ENCODE measurements at regions not wholly inside any gene's neighbourhood (a gene's known extent, or its start where the extent isn't known, plus 50 kb on each side); places are given as distances from the start of the nearest gene placed in this dataset.

- H3K27me3 ChIP-seq, result peaks cover 8% of the 10 kb centered on the region
- H3K27ac ChIP-seq, result no peak overlapping the region
- H3K36me3 ChIP-seq (replicated peaks; ENCODE audit: insufficient read depth, low read depth), result no peaks in the 10 kb centered on the region
Measured at GRCh38 chr16:89038221-89038721, 55.4 kb upstream of the ACSF3 start.

DNA sequence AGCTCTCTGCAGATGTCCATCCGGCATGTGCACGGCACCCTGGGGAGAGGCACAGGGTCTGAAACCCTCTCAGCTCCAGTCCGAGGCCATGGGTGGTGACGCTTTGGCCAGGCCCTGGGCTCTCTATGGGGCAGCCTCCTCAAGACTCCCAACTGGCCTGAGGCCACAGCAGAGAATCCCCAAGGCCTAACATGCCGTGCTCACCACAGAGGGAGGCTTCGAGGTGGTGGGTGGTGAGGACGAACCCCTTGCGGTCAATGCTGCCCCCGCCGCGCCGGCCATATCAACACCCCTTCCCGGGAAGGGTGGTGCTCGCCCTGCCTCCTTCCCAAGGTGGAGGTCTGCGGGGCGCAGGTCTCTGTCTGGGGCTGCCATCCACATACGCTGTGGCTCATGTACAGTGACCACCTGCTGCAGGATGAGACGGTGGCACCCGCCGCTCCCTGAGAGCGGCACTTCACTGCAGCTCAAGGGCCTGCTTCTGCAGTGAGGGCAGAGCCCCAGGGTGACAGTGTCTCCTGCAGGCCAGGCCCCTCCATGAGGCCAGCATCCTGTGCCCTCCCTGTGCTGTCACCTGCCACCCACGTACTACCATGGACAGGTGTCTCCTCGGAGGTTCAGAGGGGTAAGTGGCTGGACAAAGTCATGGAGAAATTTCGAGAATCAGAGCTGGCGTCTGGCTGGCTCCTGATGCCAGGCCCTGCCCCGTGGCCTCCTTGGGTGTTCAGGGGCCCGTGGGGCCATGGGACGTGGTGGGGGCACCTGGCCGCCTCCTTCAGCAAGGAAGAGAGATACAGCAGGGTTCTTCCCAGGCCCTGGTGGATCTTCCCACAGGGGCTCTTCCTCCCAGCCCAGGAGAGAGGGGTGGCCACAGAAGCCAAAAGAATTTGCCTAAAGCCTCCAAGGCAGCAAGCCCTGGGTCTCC is 54.6 kb upstream of the ACSF3 start:
- Histone ChIP-seq H3K79me2 (no peaks in the 10 kb centered on the region), H3K36me3 (replicated peaks; ENCODE audit: insufficient read depth, low read depth) (no peaks in the 10 kb centered on the region), H4K20me1 (ENCODE audit: insufficient read depth, poor library complexity, severe bottlenecking) (no peaks in the 10 kb centered on the region), H3K9me2 (replicated peaks; ENCODE audit: insufficient read depth) (no peaks in the 10 kb centered on the region), H3K27me3 (peaks cover 8% of the 10 kb centered on the region), H3K4me1 (ENCODE audit: insufficient read depth) (no peaks in the 10 kb centered on the region), H3K4me2 (no peak overlapping the region), H2AFZ (no peak overlapping the region), H3K9me3 (ENCODE audit: low read depth) (no peaks in the 10 kb centered on the region), H3K27ac (no peak overlapping the region), H3K4me3 (no peak overlapping the region)
- whole genome bisulfite sequencing (ENCODE audit: low lambda C conversion rate, missing lambda C conversion rate), result 88% methylated on average over 29 of the region's 29 CpGs
- DNase-seq (ENCODE audit: low spot score), result no peak
- no peak for TF ChIP-seq EZH2phosphoT487 (IDR thresholded peaks at IDR 0.05; ENCODE audit: low read depth, severe bottlenecking, unreplicated experiment)
- no peak for TF ChIP-seq EZH2 (IDR thresholded peaks at IDR 0.05; ENCODE audit: borderline replicate concordance)
- TF ChIP-seq, protein P1, sequence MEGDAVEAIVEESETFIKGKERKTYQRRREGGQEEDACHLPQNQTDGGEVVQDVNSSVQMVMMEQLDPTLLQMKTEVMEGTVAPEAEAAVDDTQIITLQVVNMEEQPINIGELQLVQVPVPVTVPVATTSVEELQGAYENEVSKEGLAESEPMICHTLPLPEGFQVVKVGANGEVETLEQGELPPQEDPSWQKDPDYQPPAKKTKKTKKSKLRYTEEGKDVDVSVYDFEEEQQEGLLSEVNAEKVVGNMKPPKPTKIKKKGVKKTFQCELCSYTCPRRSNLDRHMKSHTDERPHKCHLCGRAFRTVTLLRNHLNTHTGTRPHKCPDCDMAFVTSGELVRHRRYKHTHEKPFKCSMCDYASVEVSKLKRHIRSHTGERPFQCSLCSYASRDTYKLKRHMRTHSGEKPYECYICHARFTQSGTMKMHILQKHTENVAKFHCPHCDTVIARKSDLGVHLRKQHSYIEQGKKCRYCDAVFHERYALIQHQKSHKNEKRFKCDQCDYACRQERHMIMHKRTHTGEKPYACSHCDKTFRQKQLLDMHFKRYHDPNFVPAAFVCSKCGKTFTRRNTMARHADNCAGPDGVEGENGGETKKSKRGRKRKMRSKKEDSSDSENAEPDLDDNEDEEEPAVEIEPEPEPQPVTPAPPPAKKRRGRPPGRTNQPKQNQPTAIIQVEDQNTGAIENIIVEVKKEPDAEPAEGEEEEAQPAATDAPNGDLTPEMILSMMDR (IDR thresholded peaks at IDR 0.05; ENCODE audit: poor library complexity), result no peak

More at GRCh38 chr16:89038221-89038721, 55.4 kb upstream of the ACSF3 start:
- TF ChIP-seq EZH2 (IDR thresholded peaks at IDR 0.05; ENCODE audit: borderline replicate concordance) (no peak), EZH2phosphoT487 (IDR thresholded peaks at IDR 0.05; ENCODE audit: low read depth, severe bottlenecking, unreplicated experiment) (no peak)
- TF ChIP-seq, protein P1 (IDR thresholded peaks at IDR 0.05; ENCODE audit: poor library complexity), result no peak
- H2AFZ ChIP-seq, result no peak overlapping the region
- H3K9me2 ChIP-seq (replicated peaks; ENCODE audit: insufficient read depth), result no peaks in the 10 kb centered on the region
- no peak overlapping the region for H3K4me3 ChIP-seq
- no peak overlapping the region for H3K4me2 ChIP-seq
- H4K20me1 ChIP-seq (ENCODE audit: insufficient read depth, poor library complexity, severe bottlenecking), result no peaks in the 10 kb centered on the region
- no peaks in the 10 kb centered on the region for H3K79me2 ChIP-seq
- no peaks in the 10 kb centered on the region for H3K9me3 ChIP-seq (ENCODE audit: low read depth)
- DNase-seq (ENCODE audit: low spot score), result no peak
- WGBS (ENCODE audit: low lambda C conversion rate, missing lambda C conversion rate), result 78% methylated on average over 24 of the region's 24 CpGs
- no peaks in the 10 kb centered on the region for H3K4me1 ChIP-seq (ENCODE audit: insufficient read depth)

- Histone ChIP-seq H3K9me2 (replicated peaks; ENCODE audit: insufficient read depth) (no peaks in the 10 kb centered on the region), H3K79me2 (no peaks in the 10 kb centered on the region), H3K9me3 (ENCODE audit: low read depth) (no peaks in the 10 kb centered on the region), H3K4me1 (ENCODE audit: insufficient read depth) (no peaks in the 10 kb centered on the region), H3K27me3 (peaks cover 8% of the 10 kb centered on the region), H3K4me3 (no peak overlapping the region), H3K36me3 (replicated peaks; ENCODE audit: insufficient read depth, low read depth) (no peaks in the 10 kb centered on the region), H4K20me1 (ENCODE audit: insufficient read depth, poor library complexity, severe bottlenecking) (no peaks in the 10 kb centered on the region), H3K27ac (no peak overlapping the region), H2AFZ (no peak overlapping the region), H3K4me2 (no peak overlapping the region)
- TF ChIP-seq EZH2 (IDR thresholded peaks at IDR 0.05; ENCODE audit: borderline replicate concordance) (no peak), EZH2phosphoT487 (IDR thresholded peaks at IDR 0.05; ENCODE audit: low read depth, severe bottlenecking, unreplicated experiment) (no peak)
- TF ChIP-seq, protein P1 (IDR thresholded peaks at IDR 0.05; ENCODE audit: poor library complexity), result no peak
- no peak for DNase-seq (ENCODE audit: low spot score)
- 92% methylated on average over 18 of the region's 18 CpGs for WGBS (ENCODE audit: low lambda C conversion rate, missing lambda C conversion rate)
Measured at GRCh38 chr16:89039756-89040155, 53.9 kb upstream of the ACSF3 start.
